SU-DHL-6 (cell line): ENCODE measurements at regions not wholly inside any gene's neighbourhood (a gene's known extent, or its start where the extent isn't known, plus 50 kb on each side); places are given as distances from the start of the nearest gene placed in this dataset.

Source experiments
- CTCF ChIP-seq: fragments of 200-600 bp; sonication (generic); IDR thresholded peaks from one replicate; pipeline ENCODE4 v1.5.1; 2017; ENCODE audit warnings: antibody characterized with exemption, mild to moderate bottlenecking, low read length, moderate library complexity; ENCODE audit not compliant: insufficient read depth, poor library complexity, severe bottlenecking
- EZH2phosphoT487 ChIP-seq: fragments of 200-600 bp; sonication (generic), shearing (Covaris generic); conservative IDR thresholded peaks from 2 replicates; pipeline ENCODE4 v1.6.1; 2018; ENCODE audit warnings: mild to moderate bottlenecking, antibody characterized with exemption, low read length, moderate library complexity, mixed read lengths

- no peak for TF ChIP-seq CTCF
- no peak for TF ChIP-seq EZH2phosphoT487
These were observed 1328.8 kb downstream of the OLFM4 start for GRCh38 chr13:54357284-54357933.
